ENCODE measurements at regions not wholly inside any gene's neighbourhood (a gene's known extent, or its start where the extent isn't known, plus 50 kb on each side); places are given as distances from the start of the nearest gene placed in this dataset.

DNA sequence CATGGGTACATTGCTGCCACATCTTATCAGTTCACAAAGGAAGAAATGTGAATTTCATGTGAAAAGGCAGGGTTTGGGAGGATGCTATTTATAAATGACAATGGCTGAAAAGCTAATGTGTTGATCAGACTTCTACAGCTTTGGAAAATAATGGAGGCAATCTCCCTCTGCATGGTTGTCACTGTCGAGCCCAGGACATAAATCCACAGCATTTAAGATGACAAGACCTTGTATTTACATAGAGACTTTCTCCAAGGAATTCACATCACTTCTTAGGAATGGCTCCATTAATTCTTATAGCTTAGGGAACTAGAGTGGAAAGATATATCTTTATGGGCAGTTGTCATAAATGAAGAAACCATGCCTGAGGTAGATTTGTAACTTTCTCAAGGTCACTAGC is 66.7 kb downstream of the CBLL2 start:
- TF ChIP-seq, protein P1, sequence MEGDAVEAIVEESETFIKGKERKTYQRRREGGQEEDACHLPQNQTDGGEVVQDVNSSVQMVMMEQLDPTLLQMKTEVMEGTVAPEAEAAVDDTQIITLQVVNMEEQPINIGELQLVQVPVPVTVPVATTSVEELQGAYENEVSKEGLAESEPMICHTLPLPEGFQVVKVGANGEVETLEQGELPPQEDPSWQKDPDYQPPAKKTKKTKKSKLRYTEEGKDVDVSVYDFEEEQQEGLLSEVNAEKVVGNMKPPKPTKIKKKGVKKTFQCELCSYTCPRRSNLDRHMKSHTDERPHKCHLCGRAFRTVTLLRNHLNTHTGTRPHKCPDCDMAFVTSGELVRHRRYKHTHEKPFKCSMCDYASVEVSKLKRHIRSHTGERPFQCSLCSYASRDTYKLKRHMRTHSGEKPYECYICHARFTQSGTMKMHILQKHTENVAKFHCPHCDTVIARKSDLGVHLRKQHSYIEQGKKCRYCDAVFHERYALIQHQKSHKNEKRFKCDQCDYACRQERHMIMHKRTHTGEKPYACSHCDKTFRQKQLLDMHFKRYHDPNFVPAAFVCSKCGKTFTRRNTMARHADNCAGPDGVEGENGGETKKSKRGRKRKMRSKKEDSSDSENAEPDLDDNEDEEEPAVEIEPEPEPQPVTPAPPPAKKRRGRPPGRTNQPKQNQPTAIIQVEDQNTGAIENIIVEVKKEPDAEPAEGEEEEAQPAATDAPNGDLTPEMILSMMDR (IDR thresholded peaks at IDR 0.05; ENCODE audit: low read length), result no peak
- no peak for TF ChIP-seq EZH2 (optimal IDR thresholded peaks at IDR 0.05; ENCODE audit: low read depth, low read length)
- TF ChIP-seq EZH2phosphoT487 (IDR thresholded peaks at IDR 0.05; ENCODE audit: low read length), result no peak

Data from MM.1S (cell line).